Skin epidermis (tissue), 12 donors: ENCODE measurements at regions not wholly inside any gene's neighbourhood (a gene's known extent, or its start where the extent isn't known, plus 50 kb on each side); places are given as distances from the start of the nearest gene placed in this dataset.
A peak's percentile ranks its signal among the peaks of the same experiment; 100 is the strongest.

ENCODE experiments used
- H3K27ac ChIP-seq, 21 experiments: fragments of 200-600 bp; sonication (generic) in 11 of 21; one replicate each; pipeline ENCODE4 v1.5.0; 2020; ENCODE audit warnings: mild to moderate bottlenecking in 3 of 21, inconsistent platforms in 2 of 21, moderate library complexity in 2 of 21
- H3K4me3 ChIP-seq, 7 experiments: fragments of 200-600 bp; sonication (generic) in 2 of 7; one replicate each; pipeline ENCODE4 v1.5.0; 2020; ENCODE audit warnings: inconsistent platforms in 2 of 7, mild to moderate bottlenecking in 2 of 7, moderate library complexity in 1 of 7

GRCh38 chr17:77381731-77382130, 241.0 kb downstream of the SEC14L1 start:
- peak overlapping the region in 9 of 21 experiments; percentile 31 to 82 (median 55) for H3K27ac ChIP-seq
- no peak overlapping the region for H3K4me3 ChIP-seq

GRCh38 chr17:77382356-77382911, 241.7 kb downstream of the SEC14L1 start:
- Histone ChIP-seq H3K4me3 (no peak overlapping the region), H3K27ac (peak overlapping the region in 18 of 21 experiments; percentile 6 to 82 (median 52))

GRCh38 chr17:77382966-77383612, 242.3 kb downstream of the SEC14L1 start:
- H3K4me3 ChIP-seq = no peak overlapping the region
- peak overlapping the region in 19 of 21 experiments; percentile 4 to 82 (median 51) for H3K27ac ChIP-seq

GRCh38 chr17:77383613-77384608, 243.1 kb downstream of the SEC14L1 start:
- Histone ChIP-seq H3K4me3 (no peak overlapping the region), H3K27ac (peak overlapping the region in 15 of 21 experiments; percentile 2 to 82 (median 55))

- peak overlapping the region in 17 of 21 experiments; percentile 6 to 81 (median 63) for H3K27ac ChIP-seq
- H3K4me3 ChIP-seq = no peak overlapping the region
Measured at GRCh38 chr17:77385750-77386501, 245.2 kb downstream of the SEC14L1 start.

- no peak overlapping the region for H3K4me3 ChIP-seq
- peak overlapping the region in 16 of 21 experiments; percentile 9 to 81 (median 64) for H3K27ac ChIP-seq
Measured at GRCh38 chr17:77386502-77387192, 245.9 kb downstream of the SEC14L1 start.

GRCh38 chr17:77387891-77388290, 247.1 kb downstream of the SEC14L1 start:
- H3K4me3 ChIP-seq = no peak overlapping the region
- peak overlapping the region in 10 of 21 experiments; percentile 4 to 92 (median 68) for H3K27ac ChIP-seq

- Histone ChIP-seq H3K4me3 (peak overlapping the region in 1 of 7 experiments; percentile 22), H3K27ac (peak overlapping the region in 20 of 21 experiments; percentile 34 to 92 (median 74))
Measured at GRCh38 chr17:77388384-77389306, 247.9 kb downstream of the SEC14L1 start.

- Histone ChIP-seq H3K27ac (peak overlapping the region in 19 of 21 experiments; percentile 34 to 88 (median 73)), H3K4me3 (no peak overlapping the region)
Measured at GRCh38 chr17:77390870-77391269, 250.1 kb downstream of the SEC14L1 start.

- peak overlapping the region in 19 of 21 experiments; percentile 10 to 88 (median 73) for H3K27ac ChIP-seq
- H3K4me3 ChIP-seq = no peak overlapping the region
Measured at GRCh38 chr17:77391668-77392375, 251.1 kb downstream of the SEC14L1 start.

GRCh38 chr17:77392376-77393273, 251.9 kb downstream of the SEC14L1 start:
- H3K27ac ChIP-seq = peak overlapping the region in 19 of 21 experiments; percentile 10 to 88 (median 73)
- no peak overlapping the region for H3K4me3 ChIP-seq

GRCh38 chr17:77393274-77393600, 252.5 kb downstream of the SEC14L1 start:
- H3K27ac ChIP-seq = peak overlapping the region in 16 of 21 experiments; percentile 1 to 88 (median 74)

GRCh38 chr17:77393867-77394539, 253.2 kb downstream of the SEC14L1 start:
- no peak overlapping the region for H3K4me3 ChIP-seq
- H3K27ac ChIP-seq = peak overlapping the region in 15 of 21 experiments; percentile 1 to 88 (median 59)

More at GRCh38 chr17:77393274-77393600, 252.5 kb downstream of the SEC14L1 start:
- no peak overlapping the region for H3K4me3 ChIP-seq

- Histone ChIP-seq H3K4me3 (no peak overlapping the region), H3K27ac (peak overlapping the region in 14 of 21 experiments; percentile 15 to 88 (median 56))
Measured at GRCh38 chr17:77394540-77395295, 253.9 kb downstream of the SEC14L1 start.
